HEK293 (cell line): ENCODE measurements at regions not wholly inside any gene's neighbourhood (a gene's known extent, or its start where the extent isn't known, plus 50 kb on each side); places are given as distances from the start of the nearest gene placed in this dataset.

Source experiments
- CTCF ChIA-PET: fragments of 350-600 bp; formaldehyde crosslinking; extraction: SDS; loops from one replicate; lab custom pipeline; 2021; ENCODE audit warnings: antibody characterized with exemption; lab: Yijun Ruan, JAX
- POLR2A ChIA-PET: fragments of 300-600 bp; formaldehyde crosslinking; extraction: SDS; loops from one replicate; lab custom pipeline; 2020; ENCODE audit warnings: antibody characterized with exemption, inconsistent platforms; lab: Yijun Ruan, JAX
- H3K27ac ChIP-seq: fragments of 200-500 bp; sonication (Bioruptor generic); 2 replicates; pipeline ENCODE4 v1.5.1; 2014; ENCODE audit warnings: low read depth, low read length, control low read depth, inconsistent platforms; ENCODE audit errors: extremely low read depth
- H3K36me3 ChIP-seq, 2 experiments: fragments of 200-500 bp in 1 of 2; sonication (Bioruptor generic) in 1 of 2; 1 replicate in 1 of 2; 2 replicates in 1 of 2; pipeline ENCODE4 v1.5.1; 2014 to 2017; ENCODE audit warnings: inconsistent platforms in 2 of 2, low read length in 2 of 2; ENCODE audit not compliant: control insufficient read depth in 2 of 2, insufficient read depth in 1 of 2
- H3K4me1 ChIP-seq: fragments of 200-500 bp; sonication (Bioruptor generic); 2 replicates; pipeline ENCODE4 v1.5.1; 2014; ENCODE audit warnings: mild to moderate bottlenecking, low read length, inconsistent platforms; ENCODE audit not compliant: control insufficient read depth, insufficient read depth
- H3K4me3 ChIP-seq: 2 replicates; pipeline ENCODE4 v1.5.1; 2011; ENCODE audit warnings: low read depth, mild to moderate bottlenecking, control low read depth, low read length, moderate library complexity
- H3K9me3 ChIP-seq: fragments of 200-500 bp; sonication (Bioruptor generic); 2 replicates; pipeline ENCODE4 v1.5.1; 2014; ENCODE audit warnings: low read depth, low read length, inconsistent platforms; ENCODE audit not compliant: control insufficient read depth, insufficient read depth
- BCL11A ChIP-seq: fragments of 450-650 bp; formaldehyde crosslinking; IDR thresholded peaks from 2 replicates; pipeline ENCODE4 v1.5.1; 2016; ENCODE audit warnings: low read depth, missing biosample characterization, missing genetic modification characterization
- ELK4 ChIP-seq: IDR thresholded peaks from 2 replicates; pipeline ENCODE4 v1.6.1; 2011; ENCODE audit warnings: mild to moderate bottlenecking, low read depth, low read length, borderline replicate concordance
- MZF1 ChIP-seq: fragments of 450-650 bp; formaldehyde crosslinking; IDR thresholded peaks from 2 replicates; pipeline ENCODE4 v1.5.1; 2017; ENCODE audit warnings: missing biosample characterization, missing genetic modification characterization, borderline replicate concordance
- REST ChIP-seq: fragments of 450-650 bp; formaldehyde crosslinking; IDR thresholded peaks from 2 replicates; pipeline ENCODE4 v1.5.1; 2016; ENCODE audit warnings: missing biosample characterization, missing genetic modification characterization
- ZFP37 ChIP-seq: fragments of 450-650 bp; formaldehyde crosslinking; IDR thresholded peaks from 2 replicates; pipeline ENCODE4 v1.5.1; 2016; ENCODE audit warnings: missing biosample characterization, missing genetic modification characterization
- ZNF114 ChIP-seq: fragments of 450-650 bp; formaldehyde crosslinking; IDR thresholded peaks from 2 replicates; pipeline ENCODE4 v1.5.0; 2017; ENCODE audit warnings: missing biosample characterization, missing genetic modification characterization
- ZNF138 ChIP-seq: fragments of 450-650 bp; formaldehyde crosslinking; IDR thresholded peaks from 2 replicates; pipeline ENCODE4 v1.5.1; 2016; ENCODE audit warnings: missing biosample characterization, missing genetic modification characterization, borderline replicate concordance
- ZNF266 ChIP-seq: fragments of 450-650 bp; formaldehyde crosslinking; IDR thresholded peaks from 2 replicates; pipeline ENCODE4 v1.5.1; 2016; ENCODE audit warnings: missing biosample characterization, missing genetic modification characterization, low read depth
- ZNF302 ChIP-seq: fragments of 450-650 bp; formaldehyde crosslinking; IDR thresholded peaks from 2 replicates; pipeline ENCODE4 v1.5.1; 2016; ENCODE audit warnings: missing biosample characterization, missing genetic modification characterization, low read depth
- ZNF433 ChIP-seq: fragments of 450-650 bp; formaldehyde crosslinking; IDR thresholded peaks from 2 replicates; pipeline ENCODE4 v1.5.1; 2016; ENCODE audit warnings: missing biosample characterization, missing genetic modification characterization, low read depth
- ZNF623 ChIP-seq: fragments of 450-650 bp; formaldehyde crosslinking; IDR thresholded peaks from 2 replicates; pipeline ENCODE4 v1.5.1; 2016; ENCODE audit warnings: missing biosample characterization, missing genetic modification characterization
- ZNF624 ChIP-seq: fragments of 450-650 bp; formaldehyde crosslinking; IDR thresholded peaks from 2 replicates; pipeline ENCODE4 v1.5.1; 2017; ENCODE audit warnings: missing biosample characterization, missing genetic modification characterization
- ZNF701 ChIP-seq: fragments of 450-650 bp; formaldehyde crosslinking; IDR thresholded peaks from 2 replicates; pipeline ENCODE4 v1.5.1; 2016; ENCODE audit warnings: missing biosample characterization, missing genetic modification characterization
- ZNF747 ChIP-seq: fragments of 450-650 bp; formaldehyde crosslinking; IDR thresholded peaks from 2 replicates; pipeline ENCODE4 v1.5.1; 2016; ENCODE audit warnings: missing biosample characterization, missing genetic modification characterization
- ZNF76 ChIP-seq: fragments of 450-650 bp; formaldehyde crosslinking; IDR thresholded peaks from 2 replicates; pipeline ENCODE4; 2016; ENCODE audit warnings: low read depth, missing biosample characterization, missing genetic modification characterization, borderline replicate concordance
- TF ChIP-seq, protein P1 (sequence below): fragments of 450-650 bp; formaldehyde crosslinking; conservative IDR thresholded peaks from 2 replicates; pipeline ENCODE4 v1.5.1; 2016; ENCODE audit warnings: low read depth, missing biosample characterization, missing genetic modification characterization
- TF ChIP-seq, protein P2 (sequence below): fragments of 450-650 bp; formaldehyde crosslinking; IDR thresholded peaks from 2 replicates; pipeline ENCODE4 v1.5.1; 2016; ENCODE audit warnings: missing biosample characterization, missing genetic modification characterization

DNA sequence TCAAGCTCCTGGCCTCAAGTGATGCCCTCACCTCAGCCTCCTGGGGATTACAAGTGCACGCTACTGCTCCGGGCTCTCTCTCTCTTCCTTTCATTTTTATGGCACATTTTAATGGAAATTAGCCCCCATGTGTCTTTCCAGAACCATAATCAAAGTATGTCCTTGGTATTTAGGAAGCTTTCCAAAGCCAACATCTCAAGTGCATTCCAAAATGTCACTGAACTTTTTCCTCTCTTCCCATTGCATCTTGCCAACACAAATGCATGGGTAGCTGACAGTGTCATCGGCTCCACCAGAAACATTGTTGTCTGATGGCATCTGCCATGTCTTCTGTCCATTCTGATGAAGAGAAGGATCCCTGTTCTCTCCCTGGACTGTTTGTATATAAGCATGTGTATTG, 90.5 kb upstream of the ANXA1 start:
- H3K9me3 ChIP-seq: no peaks in the 10 kb centered on the region
- TF ChIP-seq ZNF623 (tag by site-specific recombination) (no peak), ZNF266 (tag by site-specific recombination) (no peak), ZNF76 (tag by site-specific recombination) (no peak), ZNF433 (tag by site-specific recombination) (no peak), MZF1 (tag by site-specific recombination) (no peak)
- TF ChIP-seq, all 188 proteins: peak for 0
- H3K4me3 ChIP-seq: no peak overlapping the region
- no peaks in the 10 kb centered on the region for H3K36me3 ChIP-seq
- ChIA-PET POLR2A (interaction anchor here (0.7 kb wide), 1 partner anchor 239 kb away, joined by 3 read pairs; no protein-coding TSS in a partner anchor), CTCF (interaction anchor here (0.9 to 1.9 kb wide), 4 partner anchors 10 to 238 kb away, joined by 3 to 12 read pairs (median 6); no protein-coding TSS in a partner anchor)
- no peak overlapping the region for H3K27ac ChIP-seq
- H3K4me1 ChIP-seq: no peaks in the 10 kb centered on the region

DNA sequence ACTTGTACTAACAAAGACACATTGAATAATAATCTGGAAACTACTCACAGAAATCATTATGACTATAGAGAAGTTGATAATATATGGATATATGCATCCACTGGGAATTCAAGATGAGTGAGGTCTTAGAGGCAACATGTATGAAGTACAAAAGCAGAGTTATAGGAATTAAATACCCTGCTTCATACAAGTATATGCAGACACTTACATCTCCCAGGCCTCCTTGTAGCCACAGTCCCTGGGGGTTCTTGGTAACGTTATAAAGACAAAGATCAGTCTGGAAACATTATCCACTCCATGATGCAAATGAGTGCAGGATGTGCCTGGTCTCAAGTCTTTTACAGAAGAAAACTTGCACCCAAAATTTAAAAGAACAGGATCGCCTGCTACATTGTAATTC, 92.4 kb upstream of the ANXA1 start:
- POLR2A ChIA-PET: no interaction called here
- Histone ChIP-seq H3K9me3 (no peaks in the 10 kb centered on the region), H3K36me3 (no peaks in the 10 kb centered on the region), H3K4me3 (no peak overlapping the region), H3K27ac (no peak overlapping the region), H3K4me1 (no peaks in the 10 kb centered on the region)
- CTCF ChIA-PET: interaction anchor here (0.6 to 1.9 kb wide), 5 partner anchors 8 to 19 kb away, joined by 3 to 12 read pairs (median 4); no protein-coding TSS in a partner anchor
- no peak for TF ChIP-seq ZNF114
- no peak for TF ChIP-seq ZNF747
- TF ChIP-seq ZNF433 (tag by site-specific recombination): no peak
- TF ChIP-seq ZNF302: no peak
- no peak for TF ChIP-seq ZNF138
- TF ChIP-seq, protein P1, sequence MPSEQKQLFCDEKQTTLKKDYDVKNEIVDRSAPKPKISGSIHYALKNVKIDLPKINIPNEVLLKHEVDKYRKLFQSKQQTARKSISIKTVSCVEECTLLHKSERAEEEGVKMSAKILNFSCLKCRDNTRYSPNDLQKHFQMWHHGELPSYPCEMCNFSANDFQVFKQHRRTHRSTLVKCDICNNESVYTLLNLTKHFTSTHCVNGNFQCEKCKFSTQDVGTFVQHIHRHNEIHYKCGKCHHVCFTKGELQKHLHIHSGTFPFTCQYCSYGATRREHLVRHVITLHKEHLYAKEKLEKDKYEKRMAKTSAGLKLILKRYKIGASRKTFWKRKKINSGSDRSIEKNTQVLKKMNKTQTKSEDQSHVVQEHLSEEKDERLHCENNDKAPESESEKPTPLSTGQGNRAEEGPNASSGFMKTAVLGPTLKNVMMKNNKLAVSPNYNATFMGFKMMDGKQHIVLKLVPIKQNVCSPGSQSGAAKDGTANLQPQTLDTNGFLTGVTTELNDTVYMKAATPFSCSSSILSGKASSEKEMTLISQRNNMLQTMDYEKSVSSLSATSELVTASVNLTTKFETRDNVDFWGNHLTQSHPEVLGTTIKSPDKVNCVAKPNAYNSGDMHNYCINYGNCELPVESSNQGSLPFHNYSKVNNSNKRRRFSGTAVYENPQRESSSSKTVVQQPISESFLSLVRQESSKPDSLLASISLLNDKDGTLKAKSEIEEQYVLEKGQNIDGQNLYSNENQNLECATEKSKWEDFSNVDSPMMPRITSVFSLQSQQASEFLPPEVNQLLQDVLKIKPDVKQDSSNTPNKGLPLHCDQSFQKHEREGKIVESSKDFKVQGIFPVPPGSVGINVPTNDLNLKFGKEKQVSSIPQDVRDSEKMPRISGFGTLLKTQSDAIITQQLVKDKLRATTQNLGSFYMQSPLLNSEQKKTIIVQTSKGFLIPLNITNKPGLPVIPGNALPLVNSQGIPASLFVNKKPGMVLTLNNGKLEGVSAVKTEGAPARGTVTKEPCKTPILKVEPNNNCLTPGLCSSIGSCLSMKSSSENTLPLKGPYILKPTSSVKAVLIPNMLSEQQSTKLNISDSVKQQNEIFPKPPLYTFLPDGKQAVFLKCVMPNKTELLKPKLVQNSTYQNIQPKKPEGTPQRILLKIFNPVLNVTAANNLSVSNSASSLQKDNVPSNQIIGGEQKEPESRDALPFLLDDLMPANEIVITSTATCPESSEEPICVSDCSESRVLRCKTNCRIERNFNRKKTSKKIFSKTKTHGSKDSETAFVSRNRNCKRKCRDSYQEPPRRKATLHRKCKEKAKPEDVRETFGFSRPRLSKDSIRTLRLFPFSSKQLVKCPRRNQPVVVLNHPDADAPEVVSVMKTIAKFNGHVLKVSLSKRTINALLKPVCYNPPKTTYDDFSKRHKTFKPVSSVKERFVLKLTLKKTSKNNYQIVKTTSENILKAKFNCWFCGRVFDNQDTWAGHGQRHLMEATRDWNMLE: no peak
- TF ChIP-seq ZFP37: no peak
- no peak for TF ChIP-seq ELK4
- TF ChIP-seq BCL11A (tag by site-specific recombination): no peak
- TF ChIP-seq, protein P2, sequence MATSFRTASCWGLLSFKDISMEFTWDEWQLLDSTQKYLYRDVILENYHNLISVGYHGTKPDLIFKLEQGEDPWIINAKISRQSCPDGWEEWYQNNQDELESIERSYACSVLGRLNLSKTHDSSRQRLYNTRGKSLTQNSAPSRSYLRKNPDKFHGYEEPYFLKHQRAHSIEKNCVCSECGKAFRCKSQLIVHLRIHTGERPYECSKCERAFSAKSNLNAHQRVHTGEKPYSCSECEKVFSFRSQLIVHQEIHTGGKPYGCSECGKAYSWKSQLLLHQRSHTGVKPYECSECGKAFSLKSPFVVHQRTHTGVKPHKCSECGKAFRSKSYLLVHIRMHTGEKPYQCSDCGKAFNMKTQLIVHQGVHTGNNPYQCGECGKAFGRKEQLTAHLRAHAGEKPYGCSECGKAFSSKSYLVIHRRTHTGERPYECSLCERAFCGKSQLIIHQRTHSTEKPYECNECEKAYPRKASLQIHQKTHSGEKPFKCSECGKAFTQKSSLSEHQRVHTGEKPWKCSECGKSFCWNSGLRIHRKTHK: no peak
- no peak for TF ChIP-seq REST (tag by site-specific recombination)
- no peak for TF ChIP-seq ZNF701 (tag by site-specific recombination)
- TF ChIP-seq ZNF624 (tag by site-specific recombination): no peak
